Mesenchymal stem cell (in vitro differentiated cells and primary cell): ENCODE measurements at regions not wholly inside any gene's neighbourhood (a gene's known extent, or its start where the extent isn't known, plus 50 kb on each side); places are given as distances from the start of the nearest gene placed in this dataset.

Experiments
- DNase-seq: peaks from one replicate; pipeline ENCODE4 v3.0.0-alpha.2; 2013
- H2AFZ ChIP-seq: one replicate; pipeline ENCODE4 v1.6.1; 2013; ENCODE audit warnings: low read depth, mild to moderate bottlenecking, control low read depth, inconsistent platforms, low read length, moderate library complexity
- H2AK5ac ChIP-seq: 2 replicates; pipeline ENCODE4 v1.6.1; 2013; ENCODE audit warnings: low read length, moderate library complexity, mild to moderate bottlenecking, inconsistent platforms; ENCODE audit not compliant: severe bottlenecking
- H2BK120ac ChIP-seq: one replicate; pipeline ENCODE4 v1.6.1; 2013; ENCODE audit warnings: low read depth, mild to moderate bottlenecking, inconsistent platforms, low read length, moderate library complexity
- H2BK12ac ChIP-seq, 2 experiments: one replicate each; pipeline ENCODE4 v1.6.1; 2013; ENCODE audit warnings: inconsistent platforms in 2 of 2, low read length in 2 of 2, mild to moderate bottlenecking in 2 of 2, moderate library complexity in 2 of 2, control low read depth in 1 of 2
- H2BK15ac ChIP-seq: one replicate; pipeline ENCODE4 v1.6.1; 2013; ENCODE audit warnings: mild to moderate bottlenecking, low read depth, inconsistent platforms; ENCODE audit not compliant: poor library complexity, severe bottlenecking
- H2BK5ac ChIP-seq: 2 replicates; pipeline ENCODE4 v1.6.1; 2013; ENCODE audit warnings: low read depth, mild to moderate bottlenecking, low read length, control low read depth, inconsistent platforms; ENCODE audit not compliant: poor library complexity, severe bottlenecking
- H3K14ac ChIP-seq, 2 experiments: one replicate each; pipeline ENCODE4 v1.6.1; 2013; ENCODE audit warnings: inconsistent platforms in 2 of 2, low read length in 2 of 2, control low read depth in 1 of 2, mild to moderate bottlenecking in 1 of 2, moderate library complexity in 1 of 2
- H3K18ac ChIP-seq, 2 experiments: one replicate each; pipeline ENCODE4 v1.6.1; 2013; ENCODE audit warnings: inconsistent platforms in 2 of 2, low read length in 2 of 2, control low read depth in 1 of 2, low read depth in 1 of 2, mild to moderate bottlenecking in 1 of 2
- H3K23ac ChIP-seq, 2 experiments: one replicate each; pipeline ENCODE4 v1.6.1; 2013; ENCODE audit warnings: inconsistent platforms in 2 of 2, low read length in 2 of 2, mild to moderate bottlenecking in 2 of 2, moderate library complexity in 2 of 2, control low read depth in 1 of 2
- H3K27ac ChIP-seq: 2 replicates; pipeline ENCODE4 v1.5.1; 2013; ENCODE audit warnings: mild to moderate bottlenecking, moderate library complexity, low read length, control low read depth, inconsistent platforms; ENCODE audit not compliant: poor library complexity, severe bottlenecking
- H3K27me3 ChIP-seq, 2 experiments: 2 replicates each; pipeline versions ENCODE4 v1.6.1 to v1.7.0; 2013; ENCODE audit warnings: low read length in 2 of 2, mild to moderate bottlenecking in 2 of 2, moderate library complexity in 2 of 2, control low read depth in 1 of 2, inconsistent platforms in 1 of 2; ENCODE audit not compliant: control insufficient read depth in 1 of 2, insufficient read depth in 1 of 2
- H3K36me3 ChIP-seq, 2 experiments: 2 replicates each; pipeline versions ENCODE4 v1.6.1 to v1.7.0; 2013; ENCODE audit warnings: low read length in 2 of 2, control low read depth in 1 of 2, inconsistent platforms in 1 of 2, low read depth in 1 of 2, mild to moderate bottlenecking in 1 of 2; ENCODE audit not compliant: insufficient read depth in 2 of 2, control insufficient read depth in 1 of 2
- H3K4ac ChIP-seq, 2 experiments: one replicate each; pipeline ENCODE4 v1.6.1; 2013; ENCODE audit warnings: inconsistent platforms in 2 of 2, low read length in 2 of 2, mild to moderate bottlenecking in 2 of 2, moderate library complexity in 2 of 2, control low read depth in 1 of 2, low read depth in 1 of 2
- H3K4me1 ChIP-seq: 2 replicates; pipeline ENCODE4 v1.6.1; 2013; ENCODE audit warnings: low read depth, low read length, control low read depth; ENCODE audit not compliant: control insufficient read depth, insufficient read depth
- H3K4me2 ChIP-seq: 2 replicates; pipeline ENCODE4 v1.6.1; 2013; ENCODE audit warnings: low read length, mild to moderate bottlenecking, inconsistent platforms; ENCODE audit not compliant: poor library complexity, severe bottlenecking
- H3K4me3 ChIP-seq, 2 experiments: 2 replicates each; pipeline versions ENCODE4 v1.5.1 to v1.7.0; 2013; ENCODE audit warnings: low read length in 2 of 2, mild to moderate bottlenecking in 2 of 2, control low read depth in 1 of 2, low read depth in 1 of 2; ENCODE audit not compliant: insufficient read depth in 1 of 2
- H3K79me1 ChIP-seq: replicated peaks from 2 replicates; pipeline ENCODE4 v1.6.1; 2013; ENCODE audit warnings: mild to moderate bottlenecking, control low read depth, low read length, inconsistent platforms; ENCODE audit not compliant: poor library complexity, severe bottlenecking
- H3K9ac ChIP-seq: 2 replicates; pipeline ENCODE4 v1.7.0; 2013; ENCODE audit warnings: mild to moderate bottlenecking, low read length, moderate library complexity
- H3K9me3 ChIP-seq: 2 replicates; pipeline ENCODE4 v1.7.0; 2013; ENCODE audit warnings: mild to moderate bottlenecking, low read length; ENCODE audit not compliant: control insufficient read depth
- H4K8ac ChIP-seq: one replicate; pipeline ENCODE4 v1.6.1; 2013; ENCODE audit warnings: inconsistent platforms, mild to moderate bottlenecking, low read length, moderate library complexity
- H4K91ac ChIP-seq: one replicate; pipeline ENCODE4 v1.6.1; 2013; ENCODE audit warnings: mild to moderate bottlenecking, low read length, inconsistent platforms
- WGBS: methylation state at CpG from one replicate; pipeline ENCODE4 v1.1.7; 2013; ENCODE audit warnings: mixed read lengths; 5-methylcytosine and 5-hydroxymethylcytosine counted together

DNA sequence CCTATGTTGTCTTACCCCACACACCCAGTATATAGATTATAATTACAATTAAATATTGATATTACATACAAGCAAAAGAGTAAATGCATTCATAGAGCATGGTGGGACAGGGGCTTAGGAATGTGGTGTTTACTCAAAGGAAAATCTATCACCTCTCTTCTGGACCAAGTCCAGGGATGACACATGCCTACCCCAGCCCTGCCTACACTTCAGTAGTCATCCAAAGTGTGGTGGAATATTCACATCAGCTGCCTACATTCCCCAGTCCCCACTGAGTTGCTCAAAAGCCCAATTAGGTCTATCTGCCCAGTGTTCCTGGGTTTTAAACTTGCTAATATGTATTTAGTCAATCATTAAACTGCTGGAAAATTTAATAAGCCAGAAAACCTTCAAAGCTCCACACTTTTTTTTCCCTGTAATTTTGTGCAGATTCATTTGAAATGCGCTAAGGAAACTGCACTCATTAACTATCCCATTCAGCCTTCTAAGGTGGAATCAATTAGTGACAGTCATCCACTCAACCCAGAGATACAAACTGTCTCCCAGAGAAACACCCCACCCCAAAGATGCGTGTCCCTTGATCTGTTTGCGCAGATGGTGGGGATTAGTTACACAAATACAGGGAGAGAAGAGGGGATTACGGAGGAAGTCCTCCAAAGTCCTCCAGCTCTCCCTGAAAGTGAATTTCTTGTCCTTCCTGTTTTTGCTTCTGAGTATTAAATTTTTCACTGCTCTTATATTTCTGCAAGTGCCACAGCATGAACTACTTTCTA lies 91.7 kb upstream of the KDR start:
- H3K27ac ChIP-seq = no peak overlapping the region
- H2BK15ac ChIP-seq = no peak overlapping the region
- peak; percentile 11 for DNase-seq
- H3K27me3 ChIP-seq = no peaks in the 10 kb centered on the region
- no peaks in the 10 kb centered on the region for H3K9me3 ChIP-seq
- H4K91ac ChIP-seq = no peak overlapping the region
- 76% methylated on average over 4 of the region's 4 CpGs for WGBS
- no peaks in the 10 kb centered on the region for H3K36me3 ChIP-seq
- H3K4me1 ChIP-seq = peaks cover 3% of the 10 kb centered on the region
- no peak overlapping the region for H2BK12ac ChIP-seq
- no peak overlapping the region for H3K4ac ChIP-seq
- H3K18ac ChIP-seq = no peak overlapping the region
- no peak overlapping the region for H2BK120ac ChIP-seq
- H2AK5ac ChIP-seq = no peak overlapping the region
- no peak overlapping the region for H4K8ac ChIP-seq
- no peak overlapping the region for H3K23ac ChIP-seq
- no peak overlapping the region for H3K9ac ChIP-seq
- no peak overlapping the region for H2BK5ac ChIP-seq
- H3K4me3 ChIP-seq = no peak overlapping the region
- H3K4me2 ChIP-seq = no peak overlapping the region
- no peak overlapping the region for H3K14ac ChIP-seq
- H3K79me1 ChIP-seq = no peaks in the 10 kb centered on the region
- no peak overlapping the region for H2AFZ ChIP-seq

DNA sequence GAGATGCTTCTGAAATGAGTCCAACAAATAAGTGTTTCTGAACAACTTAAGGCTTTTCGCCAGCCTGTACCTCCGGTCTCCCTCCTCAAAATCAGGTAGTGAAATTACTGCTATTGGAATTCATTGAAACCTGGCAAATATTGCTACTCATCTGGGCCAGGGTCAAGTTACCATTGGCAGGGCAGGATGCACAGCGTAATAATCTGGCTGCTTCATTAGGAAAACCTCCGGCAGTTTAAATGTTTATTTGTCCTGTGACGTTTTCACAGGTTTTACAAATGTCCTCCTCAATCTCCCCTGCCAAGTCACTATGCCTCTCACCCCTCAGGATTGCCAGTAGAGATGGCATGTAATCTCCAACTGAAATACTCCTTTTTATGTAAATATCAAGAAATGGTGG lies 92.6 kb upstream of the KDR start:
- 91% methylated on average over 5 of the region's 5 CpGs for WGBS
- no peak overlapping the region for H2BK5ac ChIP-seq
- H2AK5ac ChIP-seq = no peak overlapping the region
- no peaks in the 10 kb centered on the region for H3K79me1 ChIP-seq
- no peak overlapping the region for H3K9ac ChIP-seq
- no peak overlapping the region for H3K4ac ChIP-seq
- no peak overlapping the region for H3K18ac ChIP-seq
- no peak overlapping the region for H2BK15ac ChIP-seq
- H3K23ac ChIP-seq = no peak overlapping the region
- H3K36me3 ChIP-seq = no peaks in the 10 kb centered on the region
- no peak for DNase-seq
- H3K27me3 ChIP-seq = no peaks in the 10 kb centered on the region
- H3K14ac ChIP-seq = no peak overlapping the region
- H2BK12ac ChIP-seq = peak overlapping the region in 1 of 2 experiments; percentile 46
- H2BK120ac ChIP-seq = no peak overlapping the region
- H4K8ac ChIP-seq = no peak overlapping the region
- H3K4me2 ChIP-seq = no peak overlapping the region
- H3K27ac ChIP-seq = no peak overlapping the region
- no peak overlapping the region for H2AFZ ChIP-seq
- no peak overlapping the region for H3K4me3 ChIP-seq
- H3K4me1 ChIP-seq = peaks cover 3% of the 10 kb centered on the region
- H4K91ac ChIP-seq = no peak overlapping the region
- no peaks in the 10 kb centered on the region for H3K9me3 ChIP-seq

DNA sequence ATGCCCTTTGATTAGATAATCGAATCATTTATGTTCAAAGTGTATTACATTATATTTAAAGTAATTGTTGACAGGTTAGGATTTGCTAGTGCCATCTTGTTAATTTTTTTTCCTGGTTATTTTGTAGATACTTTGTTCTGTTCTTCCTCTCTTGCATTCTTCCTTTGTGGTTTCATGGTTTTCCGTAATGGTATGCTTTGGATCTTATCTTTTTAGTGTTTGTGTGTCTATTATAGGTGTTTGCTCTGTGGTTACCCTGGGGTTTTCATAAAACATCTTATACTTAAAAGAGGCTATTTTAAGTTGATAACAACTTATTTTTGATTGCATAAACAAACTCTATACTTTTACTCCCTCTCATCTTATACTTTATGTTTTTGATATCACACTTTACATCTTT lies 108.2 kb upstream of the SRD5A3 start:
- Histone ChIP-seq H2BK12ac (no peak overlapping the region), H3K9ac (no peak overlapping the region), H2AK5ac (no peak overlapping the region), H3K23ac (no peak overlapping the region), H3K27me3 (no peaks in the 10 kb centered on the region), H3K36me3 (no peaks in the 10 kb centered on the region), H2AFZ (no peak overlapping the region), H3K9me3 (peaks cover 33% of the 10 kb centered on the region), H3K27ac (no peak overlapping the region), H3K79me1 (no peaks in the 10 kb centered on the region), H2BK120ac (no peak overlapping the region), H4K91ac (no peak overlapping the region), H3K14ac (no peak overlapping the region), H4K8ac (no peak overlapping the region), H2BK5ac (no peak overlapping the region), H2BK15ac (no peak overlapping the region), H3K18ac (no peak overlapping the region), H3K4ac (no peak overlapping the region), H3K4me1 (no peaks in the 10 kb centered on the region), H3K4me3 (no peak overlapping the region), H3K4me2 (no peak overlapping the region)
- WGBS = no CpG with 5 or more reads among the region's 2 CpGs
- no peak for DNase-seq

DNA sequence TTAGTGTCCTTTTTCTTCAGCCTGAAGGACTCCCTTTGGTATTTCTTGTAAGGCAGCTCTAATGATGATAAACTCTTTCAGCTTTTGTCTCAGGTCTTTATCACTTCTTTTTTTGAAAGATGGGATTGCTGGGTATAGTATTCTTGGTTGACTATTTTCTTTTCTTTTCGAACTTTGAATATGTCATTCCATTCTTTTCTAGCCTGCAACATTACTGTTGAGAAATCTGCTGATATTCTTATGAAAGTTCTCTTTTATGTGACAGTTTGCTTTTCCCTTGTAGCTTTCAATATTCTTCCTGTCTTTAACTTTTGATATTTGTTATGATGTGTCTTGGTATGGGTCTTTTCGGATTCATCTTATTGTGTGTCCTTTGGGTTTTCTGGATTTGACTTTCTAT lies 107.6 kb upstream of the SRD5A3 start:
- Histone ChIP-seq H3K23ac (no peak overlapping the region), H3K4me3 (no peak overlapping the region), H2BK120ac (no peak overlapping the region), H2BK12ac (no peak overlapping the region), H3K4ac (no peak overlapping the region), H2AFZ (no peak overlapping the region), H3K18ac (no peak overlapping the region), H3K4me1 (no peaks in the 10 kb centered on the region), H3K79me1 (no peaks in the 10 kb centered on the region), H3K9ac (no peak overlapping the region), H3K27me3 (no peaks in the 10 kb centered on the region), H3K9me3 (peaks cover 33% of the 10 kb centered on the region), H2AK5ac (no peak overlapping the region), H3K14ac (no peak overlapping the region), H3K4me2 (no peak overlapping the region), H4K8ac (no peak overlapping the region), H3K27ac (no peak overlapping the region), H4K91ac (no peak overlapping the region), H3K36me3 (no peaks in the 10 kb centered on the region), H2BK15ac (no peak overlapping the region), H2BK5ac (no peak overlapping the region)
- no peak for DNase-seq
- WGBS = no CpG with 5 or more reads among the region's 2 CpGs
